Natural killer cell (primary cell): ENCODE measurements at regions not wholly inside any gene's neighbourhood (a gene's known extent, or its start where the extent isn't known, plus 50 kb on each side); places are given as distances from the start of the nearest gene placed in this dataset.

Source experiments
- ATAC-seq, 3 donors: fragments of 150-1000 bp in 2 of 3; fragments of 200-7000 bp in 1 of 3; cut with Tn5 transposase; 1 replicate in 1 of 3; 2 replicates in 2 of 3; pipeline ENCODE4 v1.10.0; 2021; ENCODE audit warnings: mild to moderate bottlenecking in 2 of 3, moderate library complexity in 2 of 3
- DNase-seq, 2 donors: peaks; one replicate each; pipeline versions ENCODE4 v3.0.0 to v3.0.0-alpha.2; 2013 to 2021; ENCODE audit warnings: mixed read lengths in 1 of 2
- H3K27ac ChIP-seq: one replicate; pipeline ENCODE4 v1.5.1; 2013; ENCODE audit warnings: mild to moderate bottlenecking, low read length
- H3K27me3 ChIP-seq: one replicate; pipeline ENCODE4 v1.6.1; 2013; ENCODE audit warnings: low read length; ENCODE audit not compliant: control insufficient read depth, insufficient read depth
- H3K36me3 ChIP-seq: one replicate; pipeline ENCODE4 v1.6.1; 2013; ENCODE audit warnings: low read length; ENCODE audit not compliant: control insufficient read depth, insufficient read depth
- H3K4me1 ChIP-seq: one replicate; pipeline ENCODE4 v1.6.1; 2013; ENCODE audit warnings: low read length; ENCODE audit not compliant: control insufficient read depth, insufficient read depth
- H3K4me3 ChIP-seq: one replicate; pipeline ENCODE4 v1.5.1; 2013; ENCODE audit warnings: low read length
- H3K9me3 ChIP-seq: one replicate; pipeline ENCODE4 v1.6.1; 2013; ENCODE audit warnings: low read length; ENCODE audit not compliant: control insufficient read depth, insufficient read depth
- H3K27ac Mint-ChIP-seq, 2 donors: one replicate each; pipeline ENCODE4 v1.8.0; 2022; ENCODE audit warnings: mild to moderate bottlenecking in 2 of 2, mixed read lengths in 2 of 2, moderate library complexity in 1 of 2
- H3K27me3 Mint-ChIP-seq, 2 donors: one replicate each; pipeline ENCODE4 v1.8.0; 2022; ENCODE audit warnings: low read depth in 2 of 2, mixed read lengths in 2 of 2
- H3K36me3 Mint-ChIP-seq: one replicate; pipeline ENCODE4 v1.8.0; 2022; ENCODE audit warnings: mixed read lengths
- H3K4me1 Mint-ChIP-seq, 2 donors: one replicate each; pipeline ENCODE4 v1.8.0; 2022; ENCODE audit warnings: mixed read lengths in 2 of 2
- H3K4me3 Mint-ChIP-seq: one replicate; pipeline ENCODE4 v1.8.0; 2022; ENCODE audit warnings: mild to moderate bottlenecking, moderate library complexity, mixed read lengths
- H3K9me3 Mint-ChIP-seq, 2 donors: one replicate each; pipeline ENCODE4 v1.8.0; 2022; ENCODE audit warnings: mixed read lengths in 2 of 2
- WGBS: methylation state at CpG from one replicate; pipeline ENCODE4 v1.1.7; 2013; ENCODE audit warnings: missing lambda C conversion rate; ENCODE audit not compliant: insufficient coverage; 5-methylcytosine and 5-hydroxymethylcytosine counted together
- intact Hi-C: fragments of 100-400 bp; cut with micrococcal nuclease; formaldehyde crosslinking; loops from one replicate; pipeline ENCODE4 v1.14.2; 2022
- TF ChIP-seq, protein P1 (sequence below): fragments of 200-600 bp; IDR thresholded peaks from one replicate; pipeline ENCODE4 v1.8.0; 2022; ENCODE audit warnings: antibody characterized with exemption

DNA sequence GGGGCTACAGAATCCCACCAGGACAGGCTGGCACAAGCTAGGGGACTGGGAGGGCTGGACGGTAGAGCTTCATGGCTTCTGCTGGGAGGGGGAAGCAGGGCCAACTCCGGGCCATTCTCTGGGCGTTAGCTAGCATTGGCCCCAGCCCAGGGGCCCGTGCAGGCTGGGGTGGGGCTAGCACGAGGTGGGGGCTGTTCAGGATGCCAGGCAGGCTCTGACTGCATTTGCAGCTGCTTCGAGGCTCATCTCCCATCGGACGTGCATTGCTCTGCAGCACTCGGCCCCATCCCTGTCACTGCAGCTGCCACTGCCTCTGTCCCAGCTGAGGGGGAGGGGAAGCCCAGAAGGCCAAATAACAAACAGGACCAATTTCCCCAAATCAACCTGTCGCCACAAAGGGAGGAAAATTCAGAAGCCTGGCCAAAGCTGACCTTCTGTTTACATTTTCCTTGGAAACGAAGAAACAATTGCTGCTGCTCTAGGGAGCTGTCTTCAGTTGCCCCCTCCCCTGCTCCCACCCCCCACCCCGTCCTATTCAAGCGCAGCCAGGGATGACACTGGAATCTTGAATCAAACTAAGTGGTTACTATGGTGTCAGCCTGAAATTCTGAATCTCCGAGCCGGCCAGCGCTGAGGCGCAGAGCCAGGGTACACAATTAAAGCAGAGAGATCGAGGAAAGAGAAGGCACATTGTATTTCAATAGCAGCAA, 138.8 kb upstream of the PRR20G start:
- no peaks in the 10 kb centered on the region for H3K9me3 Mint-ChIP-seq
- peaks cover 39 to 45% of the 10 kb centered on the region in 2 donors for H3K27me3 Mint-ChIP-seq
- intact Hi-C loops: no loop called here
- Histone ChIP-seq H3K9me3 (no peaks in the 10 kb centered on the region), H3K36me3 (no peaks in the 10 kb centered on the region), H3K27me3 (no peaks in the 10 kb centered on the region), H3K4me1 (no peaks in the 10 kb centered on the region), H3K27ac (no peak overlapping the region), H3K4me3 (no peak overlapping the region)
- H3K27ac Mint-ChIP-seq: no peak overlapping the region
- H3K4me1 Mint-ChIP-seq: no peaks in the 10 kb centered on the region
- no peak for ATAC-seq
- TF ChIP-seq, protein P1, sequence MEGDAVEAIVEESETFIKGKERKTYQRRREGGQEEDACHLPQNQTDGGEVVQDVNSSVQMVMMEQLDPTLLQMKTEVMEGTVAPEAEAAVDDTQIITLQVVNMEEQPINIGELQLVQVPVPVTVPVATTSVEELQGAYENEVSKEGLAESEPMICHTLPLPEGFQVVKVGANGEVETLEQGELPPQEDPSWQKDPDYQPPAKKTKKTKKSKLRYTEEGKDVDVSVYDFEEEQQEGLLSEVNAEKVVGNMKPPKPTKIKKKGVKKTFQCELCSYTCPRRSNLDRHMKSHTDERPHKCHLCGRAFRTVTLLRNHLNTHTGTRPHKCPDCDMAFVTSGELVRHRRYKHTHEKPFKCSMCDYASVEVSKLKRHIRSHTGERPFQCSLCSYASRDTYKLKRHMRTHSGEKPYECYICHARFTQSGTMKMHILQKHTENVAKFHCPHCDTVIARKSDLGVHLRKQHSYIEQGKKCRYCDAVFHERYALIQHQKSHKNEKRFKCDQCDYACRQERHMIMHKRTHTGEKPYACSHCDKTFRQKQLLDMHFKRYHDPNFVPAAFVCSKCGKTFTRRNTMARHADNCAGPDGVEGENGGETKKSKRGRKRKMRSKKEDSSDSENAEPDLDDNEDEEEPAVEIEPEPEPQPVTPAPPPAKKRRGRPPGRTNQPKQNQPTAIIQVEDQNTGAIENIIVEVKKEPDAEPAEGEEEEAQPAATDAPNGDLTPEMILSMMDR: no peak
- no peaks in the 10 kb centered on the region for H3K36me3 Mint-ChIP-seq
- 58% methylated on average over 18 of the region's 18 CpGs for WGBS
- DNase-seq: no peak
- H3K4me3 Mint-ChIP-seq: no peak overlapping the region

GRCh38 chr3:127425505-127426443, 137.9 kb upstream of the PRR20G start:
- Histone ChIP-seq H3K4me3 (no peak overlapping the region), H3K4me1 (no peaks in the 10 kb centered on the region), H3K27me3 (no peaks in the 10 kb centered on the region), H3K36me3 (no peaks in the 10 kb centered on the region), H3K27ac (no peak overlapping the region), H3K9me3 (no peaks in the 10 kb centered on the region)
- Mint-ChIP-seq H3K27ac (no peak overlapping the region), H3K9me3 (no peaks in the 10 kb centered on the region), H3K36me3 (no peaks in the 10 kb centered on the region), H3K27me3 (peaks cover 34 to 41% of the 10 kb centered on the region in 2 donors), H3K4me3 (no peak overlapping the region), H3K4me1 (no peaks in the 10 kb centered on the region)
- no peak for ATAC-seq
- no peak for DNase-seq
- intact Hi-C loops: no loop called here
- WGBS: 78% methylated on average over 20 of the region's 20 CpGs
- TF ChIP-seq, protein P1: no peak

- TF ChIP-seq, protein P1: no peak
- 65% methylated on average over 8 of the region's 8 CpGs for WGBS
- Histone ChIP-seq H3K36me3 (no peaks in the 10 kb centered on the region), H3K27me3 (peaks cover 3% of the 10 kb centered on the region), H3K4me1 (no peaks in the 10 kb centered on the region), H3K9me3 (no peaks in the 10 kb centered on the region), H3K27ac (no peak overlapping the region), H3K4me3 (no peak overlapping the region)
- ATAC-seq (no peak), DNase-seq (no peak)
- Mint-ChIP-seq H3K27me3 (peaks cover 31 to 35% of the 10 kb centered on the region in 2 donors), H3K27ac (no peak overlapping the region), H3K4me1 (no peaks in the 10 kb centered on the region), H3K9me3 (no peaks in the 10 kb centered on the region), H3K36me3 (no peaks in the 10 kb centered on the region), H3K4me3 (no peak overlapping the region)
- intact Hi-C loops: no loop called here
Measured at GRCh38 chr3:127424766-127425504, 137.1 kb upstream of the PRR20G start.
